ENCODE measurements at regions not wholly inside any gene's neighbourhood (a gene's known extent, or its start where the extent isn't known, plus 50 kb on each side); places are given as distances from the start of the nearest gene placed in this dataset.

- TF ChIP-seq, protein P1, sequence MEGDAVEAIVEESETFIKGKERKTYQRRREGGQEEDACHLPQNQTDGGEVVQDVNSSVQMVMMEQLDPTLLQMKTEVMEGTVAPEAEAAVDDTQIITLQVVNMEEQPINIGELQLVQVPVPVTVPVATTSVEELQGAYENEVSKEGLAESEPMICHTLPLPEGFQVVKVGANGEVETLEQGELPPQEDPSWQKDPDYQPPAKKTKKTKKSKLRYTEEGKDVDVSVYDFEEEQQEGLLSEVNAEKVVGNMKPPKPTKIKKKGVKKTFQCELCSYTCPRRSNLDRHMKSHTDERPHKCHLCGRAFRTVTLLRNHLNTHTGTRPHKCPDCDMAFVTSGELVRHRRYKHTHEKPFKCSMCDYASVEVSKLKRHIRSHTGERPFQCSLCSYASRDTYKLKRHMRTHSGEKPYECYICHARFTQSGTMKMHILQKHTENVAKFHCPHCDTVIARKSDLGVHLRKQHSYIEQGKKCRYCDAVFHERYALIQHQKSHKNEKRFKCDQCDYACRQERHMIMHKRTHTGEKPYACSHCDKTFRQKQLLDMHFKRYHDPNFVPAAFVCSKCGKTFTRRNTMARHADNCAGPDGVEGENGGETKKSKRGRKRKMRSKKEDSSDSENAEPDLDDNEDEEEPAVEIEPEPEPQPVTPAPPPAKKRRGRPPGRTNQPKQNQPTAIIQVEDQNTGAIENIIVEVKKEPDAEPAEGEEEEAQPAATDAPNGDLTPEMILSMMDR (IDR thresholded peaks at IDR 0.05; ENCODE audit: control insufficient read depth, extremely low read depth, insufficient read depth) = no peak
- DNase-seq (ENCODE audit: low read depth) = no peak
- no peak overlapping the region for H3K4me3 ChIP-seq (ENCODE audit: low read depth, low read length)
Measured at GRCh38 chr18:61719671-61720070, 173.1 kb downstream of the RNF152 start.

- DNase-seq (ENCODE audit: low read depth) = no peak
- TF ChIP-seq, protein P1 (IDR thresholded peaks at IDR 0.05; ENCODE audit: control insufficient read depth, extremely low read depth, insufficient read depth) = no peak
- H3K4me3 ChIP-seq (ENCODE audit: low read depth, low read length) = no peak overlapping the region
Measured at GRCh38 chr18:61718944-61719343, 173.9 kb downstream of the RNF152 start.

DNA sequence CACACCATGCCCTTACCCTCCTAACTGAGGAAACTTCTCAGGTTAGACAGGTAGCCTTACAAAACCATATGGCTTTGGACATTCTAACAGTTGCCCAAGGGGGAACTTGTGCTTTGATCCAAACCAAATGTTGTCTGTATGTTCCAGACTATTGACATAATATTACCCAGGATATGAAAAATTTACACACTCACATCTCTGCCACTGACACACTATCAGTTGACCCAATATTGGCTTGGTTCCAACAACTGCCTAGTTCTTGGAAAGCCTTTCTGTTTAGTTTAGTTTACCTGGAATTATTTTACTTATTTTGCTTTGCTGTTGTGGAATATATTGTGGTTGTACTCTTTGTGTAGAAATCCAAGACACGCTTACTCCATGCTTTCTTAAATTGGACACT lies 178.4 kb downstream of the RNF152 start:
- H3K4me3 ChIP-seq (ENCODE audit: low read depth, low read length) = no peak overlapping the region
- TF ChIP-seq, protein P1 (IDR thresholded peaks at IDR 0.05; ENCODE audit: control insufficient read depth, extremely low read depth, insufficient read depth) = no peak
- DNase-seq (ENCODE audit: low read depth) = peak; percentile 50

- no peak overlapping the region for H3K4me3 ChIP-seq (ENCODE audit: low read depth, low read length)
- TF ChIP-seq, protein P1 (IDR thresholded peaks at IDR 0.05; ENCODE audit: control insufficient read depth, extremely low read depth, insufficient read depth) = no peak
- DNase-seq (ENCODE audit: low read depth) = no peak
Measured at GRCh38 chr18:61713502-61713901, 179.3 kb downstream of the RNF152 start.

DNA sequence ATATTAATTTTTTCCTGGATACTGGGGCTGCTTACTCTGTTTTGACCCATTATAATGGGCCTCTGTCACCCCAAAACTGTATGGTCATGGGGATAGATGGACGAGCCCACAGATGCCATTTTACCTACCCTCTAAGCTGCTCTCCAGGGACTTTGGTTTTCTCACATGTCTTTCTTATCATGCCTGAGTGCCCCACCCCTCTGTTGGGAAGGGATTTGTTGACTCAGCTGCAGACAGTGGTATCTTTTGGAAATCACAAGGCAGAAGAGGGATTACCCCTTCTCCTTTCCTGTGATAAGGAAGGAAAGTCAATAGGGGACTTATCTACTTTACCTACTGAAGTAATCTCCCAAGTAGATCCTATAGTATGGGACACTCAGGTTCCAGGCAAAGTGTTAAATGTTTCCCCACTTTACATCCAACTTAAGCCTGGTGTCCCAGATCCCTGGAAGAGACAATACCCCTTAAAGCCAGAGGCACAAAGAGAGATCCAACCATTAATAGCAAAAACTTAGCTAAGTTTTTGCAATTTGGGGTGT lies 182.7 kb downstream of the RNF152 start:
- no peak overlapping the region for H3K4me3 ChIP-seq (ENCODE audit: low read depth, low read length)
- TF ChIP-seq, protein P1 (IDR thresholded peaks at IDR 0.05; ENCODE audit: control insufficient read depth, extremely low read depth, insufficient read depth) = no peak
- DNase-seq (ENCODE audit: low read depth) = no peak

- TF ChIP-seq, protein P1 (IDR thresholded peaks at IDR 0.05; ENCODE audit: control insufficient read depth, extremely low read depth, insufficient read depth) = no peak
- no peak overlapping the region for H3K4me3 ChIP-seq (ENCODE audit: low read depth, low read length)
- no peak for DNase-seq (ENCODE audit: low read depth)
Measured at GRCh38 chr18:61706276-61706915, 186.4 kb downstream of the RNF152 start.

DNA sequence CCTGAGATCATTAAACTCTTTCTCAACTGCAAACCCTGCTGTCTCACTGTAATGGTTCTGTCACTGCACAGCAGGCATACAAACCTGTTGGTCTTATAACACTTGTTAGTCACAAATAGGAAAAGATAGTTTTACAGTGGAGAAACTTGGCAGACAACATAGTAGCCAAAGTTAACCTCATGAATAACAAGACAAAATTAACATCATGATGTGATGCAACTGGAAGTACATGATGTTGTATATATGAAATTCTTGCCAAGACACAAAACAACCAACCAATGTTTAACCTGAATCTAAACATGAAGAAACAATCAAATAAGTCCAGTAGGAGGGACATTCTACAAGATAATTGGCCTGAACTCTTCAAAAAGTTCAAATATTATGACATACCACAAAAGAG lies 189.3 kb downstream of the RNF152 start:
- no peak for DNase-seq (ENCODE audit: low read depth)
- TF ChIP-seq, protein P1 (IDR thresholded peaks at IDR 0.05; ENCODE audit: control insufficient read depth, extremely low read depth, insufficient read depth) = no peak
- H3K4me3 ChIP-seq (ENCODE audit: low read depth, low read length) = no peak overlapping the region
